ENCODE measurements at regions not wholly inside any gene's neighbourhood (a gene's known extent, or its start where the extent isn't known, plus 50 kb on each side); places are given as distances from the start of the nearest gene placed in this dataset.

DNA sequence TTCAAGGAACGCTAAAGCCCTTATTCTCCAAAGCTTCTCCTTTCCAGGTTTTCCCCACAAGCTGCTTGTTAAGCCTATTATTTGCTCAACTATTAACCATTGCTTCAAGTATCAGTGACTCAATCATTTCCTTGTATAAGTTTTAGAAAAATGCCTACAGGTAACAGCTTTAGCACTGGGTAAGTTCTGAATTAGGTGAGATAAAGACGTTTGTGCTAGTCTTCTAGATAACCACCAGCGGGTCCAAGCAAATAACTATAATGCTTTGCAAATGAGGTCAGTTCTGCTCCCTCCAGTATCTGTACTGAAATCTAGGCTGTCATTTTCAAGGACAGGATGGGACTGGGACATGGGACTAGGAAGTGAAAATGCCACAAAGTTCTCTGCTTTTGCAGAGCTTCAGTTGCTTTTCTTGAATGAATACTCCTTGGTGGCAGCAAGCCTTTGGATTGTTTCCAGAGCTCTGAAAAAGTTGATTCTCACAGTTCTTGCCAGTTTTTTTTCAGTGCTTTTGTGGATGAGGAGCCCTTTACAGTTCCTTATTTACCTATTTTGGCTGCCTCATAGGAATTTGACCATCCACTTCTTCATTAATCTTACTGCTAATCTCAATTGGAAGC is 1487.7 kb downstream of the EFNB2 start:
- intact Hi-C loops (cut with DNase I): no loop called here
- TF ChIP-seq, protein P1, sequence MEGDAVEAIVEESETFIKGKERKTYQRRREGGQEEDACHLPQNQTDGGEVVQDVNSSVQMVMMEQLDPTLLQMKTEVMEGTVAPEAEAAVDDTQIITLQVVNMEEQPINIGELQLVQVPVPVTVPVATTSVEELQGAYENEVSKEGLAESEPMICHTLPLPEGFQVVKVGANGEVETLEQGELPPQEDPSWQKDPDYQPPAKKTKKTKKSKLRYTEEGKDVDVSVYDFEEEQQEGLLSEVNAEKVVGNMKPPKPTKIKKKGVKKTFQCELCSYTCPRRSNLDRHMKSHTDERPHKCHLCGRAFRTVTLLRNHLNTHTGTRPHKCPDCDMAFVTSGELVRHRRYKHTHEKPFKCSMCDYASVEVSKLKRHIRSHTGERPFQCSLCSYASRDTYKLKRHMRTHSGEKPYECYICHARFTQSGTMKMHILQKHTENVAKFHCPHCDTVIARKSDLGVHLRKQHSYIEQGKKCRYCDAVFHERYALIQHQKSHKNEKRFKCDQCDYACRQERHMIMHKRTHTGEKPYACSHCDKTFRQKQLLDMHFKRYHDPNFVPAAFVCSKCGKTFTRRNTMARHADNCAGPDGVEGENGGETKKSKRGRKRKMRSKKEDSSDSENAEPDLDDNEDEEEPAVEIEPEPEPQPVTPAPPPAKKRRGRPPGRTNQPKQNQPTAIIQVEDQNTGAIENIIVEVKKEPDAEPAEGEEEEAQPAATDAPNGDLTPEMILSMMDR (IDR thresholded peaks at IDR 0.05): no peak
- no peak for TF ChIP-seq POLR2A (IDR thresholded peaks at IDR 0.05)
- no peak for TF ChIP-seq POLR2AphosphoS5 (IDR thresholded peaks at IDR 0.05; ENCODE audit: insufficient read depth in 1 of 2, low read depth in 1 of 2)
- no peaks in the 10 kb centered on the region for H3K9me3 ChIP-seq
- no peak overlapping the region for H3K4me3 ChIP-seq
- DNase-seq (ENCODE audit: extremely low spot score in 2 of 2): no peak
- no peak overlapping the region for H3K27ac ChIP-seq
- no peaks in the 10 kb centered on the region for H3K4me1 ChIP-seq
- no peaks in the 10 kb centered on the region for H3K36me3 ChIP-seq
- no peaks in the 10 kb centered on the region for H3K27me3 ChIP-seq

GRCh38 chr13:105037110-105037509 is 1498.4 kb downstream of the EFNB2 start:
- H3K9me3 ChIP-seq: no peaks in the 10 kb centered on the region
- no peaks in the 10 kb centered on the region for H3K4me1 ChIP-seq
- H3K36me3 ChIP-seq: no peaks in the 10 kb centered on the region
- intact Hi-C loops (cut with DNase I): no loop called here
- H3K27ac ChIP-seq: no peak overlapping the region
- H3K27me3 ChIP-seq: no peaks in the 10 kb centered on the region
- no peak for TF ChIP-seq POLR2A (IDR thresholded peaks at IDR 0.05)
- TF ChIP-seq, protein P1 (IDR thresholded peaks at IDR 0.05): no peak
- DNase-seq (ENCODE audit: extremely low spot score in 2 of 2): no peak
- no peak overlapping the region for H3K4me3 ChIP-seq

DNA sequence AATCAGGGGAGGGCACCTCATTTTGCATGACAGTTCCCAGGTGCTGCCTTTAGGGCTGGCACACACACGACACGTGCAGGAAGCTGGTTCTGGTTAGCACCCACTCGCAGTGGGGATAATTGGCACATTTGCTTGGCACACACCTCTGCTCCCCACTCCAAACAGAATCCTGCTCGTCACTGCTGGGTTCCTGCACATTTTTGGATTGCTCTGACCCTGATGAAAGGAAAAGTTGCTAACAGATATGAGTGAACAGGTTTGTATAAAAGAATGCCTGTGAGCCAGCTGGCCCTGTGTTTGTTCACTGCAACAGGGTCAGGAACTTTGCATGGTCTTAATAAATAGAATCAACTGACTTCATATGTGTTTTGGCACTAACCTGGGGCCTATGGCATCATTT is 1500.4 kb downstream of the EFNB2 start:
- H3K9me3 ChIP-seq: no peaks in the 10 kb centered on the region

GRCh38 chr13:105033999-105034398 is 1501.5 kb downstream of the EFNB2 start:
- Histone ChIP-seq H3K4me1 (no peaks in the 10 kb centered on the region), H3K27me3 (no peaks in the 10 kb centered on the region), H3K36me3 (no peaks in the 10 kb centered on the region), H3K4me3 (no peak overlapping the region), H3K27ac (no peak overlapping the region), H3K9me3 (no peaks in the 10 kb centered on the region)
- intact Hi-C loops (cut with DNase I): no loop called here
- DNase-seq (ENCODE audit: extremely low spot score in 2 of 2): no peak
- TF ChIP-seq POLR2A (IDR thresholded peaks at IDR 0.05) (no peak), POLR2AphosphoS5 (IDR thresholded peaks at IDR 0.05; ENCODE audit: insufficient read depth in 1 of 2, low read depth in 1 of 2) (no peak)
- TF ChIP-seq, protein P1 (IDR thresholded peaks at IDR 0.05): no peak

More for the DNA sequence above, 1500.4 kb downstream of the EFNB2 start:
- TF ChIP-seq POLR2A (IDR thresholded peaks at IDR 0.05) (no peak), POLR2AphosphoS5 (IDR thresholded peaks at IDR 0.05; ENCODE audit: insufficient read depth in 1 of 2, low read depth in 1 of 2) (no peak)
- TF ChIP-seq, protein P1 (IDR thresholded peaks at IDR 0.05): no peak
- Histone ChIP-seq H3K27ac (no peak overlapping the region), H3K4me3 (no peak overlapping the region), H3K36me3 (no peaks in the 10 kb centered on the region), H3K27me3 (no peaks in the 10 kb centered on the region), H3K4me1 (no peaks in the 10 kb centered on the region)
- intact Hi-C loops (cut with DNase I): no loop called here
- no peak for DNase-seq (ENCODE audit: extremely low spot score in 2 of 2)

- no peak for DNase-seq (ENCODE audit: extremely low spot score in 2 of 2)
- intact Hi-C loops (cut with DNase I): no loop called here
- no peaks in the 10 kb centered on the region for H3K9me3 ChIP-seq
- no peaks in the 10 kb centered on the region for H3K4me1 ChIP-seq
- TF ChIP-seq, protein P1 (IDR thresholded peaks at IDR 0.05): no peak
- TF ChIP-seq POLR2A (IDR thresholded peaks at IDR 0.05) (no peak), POLR2AphosphoS5 (IDR thresholded peaks at IDR 0.05; ENCODE audit: insufficient read depth in 1 of 2, low read depth in 1 of 2) (no peak)
- no peaks in the 10 kb centered on the region for H3K36me3 ChIP-seq
- no peak overlapping the region for H3K4me3 ChIP-seq
- H3K27ac ChIP-seq: no peak overlapping the region
- no peaks in the 10 kb centered on the region for H3K27me3 ChIP-seq
Measured at GRCh38 chr13:105031306-105031705, 1504.2 kb downstream of the EFNB2 start.

Measured in vagina (tissue), 2 donors.